Stomach (tissue), 8 donors: ENCODE measurements at regions not wholly inside any gene's neighbourhood (a gene's known extent, or its start where the extent isn't known, plus 50 kb on each side); places are given as distances from the start of the nearest gene placed in this dataset.

Experiments used
- DNase-seq, 2 donors: peaks; one replicate each; pipeline versions ENCODE4 v3.0.0 to v3.0.0-alpha.2; 2013 to 2019
- H3K27ac ChIP-seq, 5 donors: fragments of 200-600 bp in 4 of 5; sonication (generic) in 4 of 5; one replicate each; pipeline ENCODE4 v1.5.1; 2013 to 2019; ENCODE audit warnings: mild to moderate bottlenecking in 1 of 5, moderate library complexity in 1 of 5
- H3K27me3 ChIP-seq, 3 donors: fragments of 200-600 bp; sonication (generic); one replicate each; pipeline ENCODE4 v1.5.1; 2017 to 2019; ENCODE audit warnings: mixed run types in 1 of 3
- H3K36me3 ChIP-seq, 4 donors: fragments of 200-600 bp; sonication (generic); 1 replicate in 3 of 4; 2 replicates in 1 of 4; pipeline ENCODE4 v1.5.1; 2016 to 2019
- H3K4me1 ChIP-seq, 4 donors: fragments of 200-600 bp; sonication (generic); one replicate each; pipeline ENCODE4 v1.5.1; 2016 to 2019
- H3K4me3 ChIP-seq, 4 donors: fragments of 200-600 bp; sonication (generic) in 3 of 4; one replicate each; pipeline ENCODE4 v1.5.1; 2016 to 2019; ENCODE audit warnings: mild to moderate bottlenecking in 1 of 4
- H3K9me3 ChIP-seq, 4 donors: fragments of 200-600 bp; sonication (generic); one replicate each; pipeline ENCODE4 v1.5.1; 2016 to 2019
- EP300 ChIP-seq: sonication (generic); formaldehyde crosslinking; IDR thresholded peaks from one replicate; pipeline ENCODE4 v1.6.1; 2017; ENCODE audit warnings: antibody characterized with exemption
- POLR2A ChIP-seq, 4 donors: fragments of 450-650 bp; IDR thresholded peaks; one replicate each; pipeline ENCODE4 v1.6.1; 2016; ENCODE audit warnings: antibody characterized with exemption in 4 of 4, control low read depth in 2 of 4, mild to moderate bottlenecking in 1 of 4, moderate library complexity in 1 of 4
- POLR2AphosphoS5 ChIP-seq, 3 donors: sonication (generic); formaldehyde crosslinking; IDR thresholded peaks; one replicate each; pipeline ENCODE4 v1.6.1; 2016; ENCODE audit warnings: antibody characterized with exemption in 3 of 3
- WGBS, 5 donors: extraction: QIAGEN DNeasy Blood & Tissue Kit in 3 of 5; methylation state at CpG; one replicate each; pipeline versions ENCODE4 v1.1.5 to v1.1.7; 2013 to 2018; 5-methylcytosine and 5-hydroxymethylcytosine counted together
- intact Hi-C: fragments of 100-400 bp; cut with DNase I; formaldehyde crosslinking; loops from one replicate; pipeline ENCODE4 v1.15.1; 2023; ENCODE audit warnings: low total_unique reads
- TF ChIP-seq, protein P1 (sequence below), 7 experiments: fragments of 450-650 bp in 4 of 7; fragments of 200-600 bp in 3 of 7; sonication (generic) in 3 of 7; IDR thresholded peaks; one replicate each; pipeline ENCODE4 v1.5.1; 2016 to 2019; ENCODE audit warnings: antibody characterized with exemption in 7 of 7, control low read depth in 2 of 7, mild to moderate bottlenecking in 1 of 7
- donor health status: healthy with polysubstance abuse.
- donor health status: Bipolar disorder and iron deficiency.
- donor health status: healthy.

DNA sequence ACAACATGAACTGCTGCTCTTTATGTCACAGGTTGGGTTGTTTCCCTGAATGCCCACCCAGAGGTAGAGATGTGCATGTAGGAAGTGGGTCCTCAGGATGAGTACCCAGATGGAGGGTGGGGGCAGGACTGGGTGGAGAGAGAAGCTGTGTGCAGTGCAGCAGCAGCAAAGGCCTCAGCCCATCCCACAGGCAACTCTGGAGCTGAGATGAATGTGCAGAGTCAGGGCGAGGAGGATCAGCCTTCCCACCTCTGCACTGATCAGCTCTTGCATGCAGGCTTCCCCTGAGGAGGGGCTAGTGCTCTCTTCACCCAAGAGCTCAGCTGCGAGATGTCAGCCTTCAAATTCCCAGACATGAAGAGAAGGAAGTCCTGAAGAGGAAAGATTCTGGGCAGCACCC, 326.2 kb upstream of the RAB6C start:
- DNase-seq: no peak
- Histone ChIP-seq H3K4me3 (no peak overlapping the region), H3K27ac (no peak overlapping the region), H3K36me3 (no peaks in the 10 kb centered on the region), H3K9me3 (peaks cover 0 to under 1% (median under 1%) of the 10 kb centered on the region in 4 donors), H3K27me3 (peaks cover 0 to 6% (median 0%) of the 10 kb centered on the region in 3 donors), H3K4me1 (no peaks in the 10 kb centered on the region)
- TF ChIP-seq POLR2A (IDR thresholded peaks at IDR 0.05): no peak
- intact Hi-C loops: no loop called here
- WGBS, 5 donors: 57 to 60% (median 59%) methylated on average over 2 of the region's 2 CpGs

DNA sequence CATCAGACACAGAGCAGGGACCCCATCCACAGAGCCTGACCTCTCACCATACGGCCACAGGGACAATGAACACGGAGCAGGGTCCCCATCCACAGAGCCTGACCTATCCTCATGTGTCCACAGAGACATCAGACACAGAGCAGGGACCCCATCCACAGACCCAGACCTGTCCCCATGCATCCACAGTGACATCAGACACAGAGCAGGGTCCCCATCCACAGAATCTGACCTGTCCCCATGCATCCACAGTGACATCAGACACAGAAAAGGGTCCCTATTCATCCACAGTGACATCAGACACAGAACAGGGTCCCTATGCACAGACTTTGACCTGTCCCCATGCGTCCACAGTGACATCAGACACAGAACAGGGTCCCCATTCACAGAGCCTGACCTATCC, 325.1 kb upstream of the RAB6C start:
- Histone ChIP-seq H3K4me1 (no peaks in the 10 kb centered on the region), H3K27me3 (no peaks in the 10 kb centered on the region), H3K4me3 (no peak overlapping the region), H3K36me3 (no peaks in the 10 kb centered on the region), H3K27ac (no peak overlapping the region), H3K9me3 (peaks cover 0 to 8% (median 6%) of the 10 kb centered on the region in 4 donors)
- TF ChIP-seq EP300 (no peak), POLR2A (IDR thresholded peaks at IDR 0.05) (no peak), POLR2AphosphoS5 (IDR thresholded peaks at IDR 0.05) (no peak)
- TF ChIP-seq, protein P1, sequence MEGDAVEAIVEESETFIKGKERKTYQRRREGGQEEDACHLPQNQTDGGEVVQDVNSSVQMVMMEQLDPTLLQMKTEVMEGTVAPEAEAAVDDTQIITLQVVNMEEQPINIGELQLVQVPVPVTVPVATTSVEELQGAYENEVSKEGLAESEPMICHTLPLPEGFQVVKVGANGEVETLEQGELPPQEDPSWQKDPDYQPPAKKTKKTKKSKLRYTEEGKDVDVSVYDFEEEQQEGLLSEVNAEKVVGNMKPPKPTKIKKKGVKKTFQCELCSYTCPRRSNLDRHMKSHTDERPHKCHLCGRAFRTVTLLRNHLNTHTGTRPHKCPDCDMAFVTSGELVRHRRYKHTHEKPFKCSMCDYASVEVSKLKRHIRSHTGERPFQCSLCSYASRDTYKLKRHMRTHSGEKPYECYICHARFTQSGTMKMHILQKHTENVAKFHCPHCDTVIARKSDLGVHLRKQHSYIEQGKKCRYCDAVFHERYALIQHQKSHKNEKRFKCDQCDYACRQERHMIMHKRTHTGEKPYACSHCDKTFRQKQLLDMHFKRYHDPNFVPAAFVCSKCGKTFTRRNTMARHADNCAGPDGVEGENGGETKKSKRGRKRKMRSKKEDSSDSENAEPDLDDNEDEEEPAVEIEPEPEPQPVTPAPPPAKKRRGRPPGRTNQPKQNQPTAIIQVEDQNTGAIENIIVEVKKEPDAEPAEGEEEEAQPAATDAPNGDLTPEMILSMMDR (IDR thresholded peaks at IDR 0.05): no peak
- intact Hi-C loops: no loop called here
- 48 to 85% (median 60%) methylated on average over 3 of the region's 3 CpGs for WGBS, 5 donors
- DNase-seq: no peak

DNA sequence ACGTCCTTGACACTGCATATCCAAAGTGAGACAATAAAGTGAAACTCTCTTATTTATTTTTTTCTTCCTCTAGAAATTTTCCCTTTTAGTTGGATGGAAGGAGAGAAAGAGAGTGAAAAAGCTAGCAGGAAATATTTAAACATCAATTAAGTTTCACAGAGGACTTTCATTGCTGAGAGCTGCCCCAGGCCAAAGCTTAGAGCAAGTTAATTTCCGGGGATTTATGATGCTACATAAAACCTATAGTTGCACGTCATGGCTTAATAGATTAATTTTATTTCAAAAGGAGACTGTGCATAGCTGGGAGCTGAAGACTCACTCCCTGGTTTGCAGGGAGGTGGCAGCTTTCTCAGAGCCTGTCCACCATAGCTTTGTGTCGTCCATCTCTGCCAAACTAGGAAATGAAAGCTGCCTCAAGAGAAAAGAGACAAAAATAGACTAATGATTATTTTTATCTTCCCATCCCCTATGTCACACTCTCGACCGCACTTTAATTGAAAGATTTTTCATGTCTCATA, 323.3 kb upstream of the RAB6C start:
- H3K36me3 ChIP-seq: no peaks in the 10 kb centered on the region

DNA sequence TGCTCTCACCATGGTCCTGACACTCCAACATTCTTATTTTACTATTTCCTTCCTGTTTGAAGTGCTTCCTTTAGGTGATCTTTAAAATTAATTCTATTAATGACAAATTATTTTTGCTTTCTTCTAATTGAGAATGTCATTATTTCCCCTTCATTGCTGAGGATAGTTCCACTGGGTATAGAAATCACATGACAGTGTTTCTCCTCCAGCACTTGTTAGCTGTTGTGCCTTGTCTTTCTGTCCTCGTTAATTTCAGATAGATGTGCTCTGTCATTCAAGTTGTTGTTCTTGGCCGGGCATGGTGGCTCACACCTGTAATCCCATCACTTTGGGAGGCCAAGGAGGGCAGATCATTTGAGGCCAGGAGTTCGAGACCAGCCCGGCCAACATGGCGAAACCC, 321.0 kb upstream of the RAB6C start:
- 89 to 93% (median 92%) methylated on average over 5 of the region's 5 CpGs for WGBS, 5 donors
- Histone ChIP-seq H3K4me1 (no peaks in the 10 kb centered on the region), H3K36me3 (no peaks in the 10 kb centered on the region), H3K4me3 (no peak overlapping the region), H3K27me3 (peaks cover 0 to 7% (median 0%) of the 10 kb centered on the region in 3 donors), H3K27ac (no peak overlapping the region), H3K9me3 (peaks cover 0 to 8% (median 6%) of the 10 kb centered on the region in 4 donors)
- intact Hi-C loops: no loop called here
- TF ChIP-seq EP300: no peak
- TF ChIP-seq POLR2A (IDR thresholded peaks at IDR 0.05): no peak
- no peak for TF ChIP-seq POLR2AphosphoS5 (IDR thresholded peaks at IDR 0.05)
- TF ChIP-seq, protein P1 (IDR thresholded peaks at IDR 0.05): no peak
- DNase-seq: no peak

More for the DNA sequence above, 323.3 kb upstream of the RAB6C start:
- intact Hi-C loops: no loop called here
- no peak for DNase-seq
- H3K27me3 ChIP-seq: no peaks in the 10 kb centered on the region
- TF ChIP-seq, protein P1 (IDR thresholded peaks at IDR 0.05): no peak
- TF ChIP-seq EP300 (no peak), POLR2A (IDR thresholded peaks at IDR 0.05) (no peak), POLR2AphosphoS5 (IDR thresholded peaks at IDR 0.05) (no peak)
- no peaks in the 10 kb centered on the region for H3K4me1 ChIP-seq
- peaks cover 0 to 8% (median 6%) of the 10 kb centered on the region in 4 donors for H3K9me3 ChIP-seq
- WGBS, 5 donors: 66 to 80% (median 70%) methylated on average over 6 of the region's 6 CpGs
- H3K4me3 ChIP-seq: no peak overlapping the region
- no peak overlapping the region for H3K27ac ChIP-seq

DNA sequence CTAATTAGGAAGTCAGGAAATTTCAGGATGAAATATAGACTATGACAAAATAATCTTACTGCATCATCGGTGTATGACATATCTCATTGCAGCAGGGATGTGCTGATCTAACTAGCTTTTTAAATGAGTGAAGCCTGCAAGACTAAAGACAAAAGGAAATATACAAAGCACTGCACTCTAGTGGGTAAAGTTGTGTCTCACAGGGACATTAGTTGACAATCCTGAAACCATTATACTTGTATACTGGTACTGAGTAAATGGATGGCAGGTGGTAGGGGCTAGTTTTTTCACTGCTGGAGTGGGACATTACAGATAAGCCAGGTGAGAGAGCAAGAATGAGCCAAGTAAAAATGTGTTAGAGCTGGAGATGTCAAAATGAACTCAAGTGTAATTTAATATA, 317.5 kb upstream of the RAB6C start:
- Histone ChIP-seq H3K9me3 (peaks cover 0 to 8% (median 6%) of the 10 kb centered on the region in 4 donors), H3K36me3 (no peaks in the 10 kb centered on the region), H3K4me3 (no peak overlapping the region), H3K4me1 (no peaks in the 10 kb centered on the region), H3K27me3 (peaks cover 0 to 7% (median 0%) of the 10 kb centered on the region in 3 donors), H3K27ac (no peak overlapping the region)
- DNase-seq: no peak
- intact Hi-C loops: no loop called here
- TF ChIP-seq POLR2AphosphoS5 (IDR thresholded peaks at IDR 0.05) (no peak), POLR2A (IDR thresholded peaks at IDR 0.05) (no peak), EP300 (no peak)
- TF ChIP-seq, protein P1 (IDR thresholded peaks at IDR 0.05): no peak
- WGBS, 5 donors: 87 to 100% (median 90%) methylated on average over 1 of the region's 1 CpG
